Activated naive CD8-positive, alpha-beta T cell (primary cell): ENCODE measurements at regions not wholly inside any gene's neighbourhood (a gene's known extent, or its start where the extent isn't known, plus 50 kb on each side); places are given as distances from the start of the nearest gene placed in this dataset.
"Not testable (repeated sequence)": the region's sequence is repeated elsewhere in the genome, so short reads cannot be mapped to it uniquely, and the experiment has no call there.

Source experiments
- H3K27ac Mint-ChIP-seq: one replicate; pipeline ENCODE4 v1.8.0; 2021; ENCODE audit warnings: mixed read lengths
- H3K27me3 Mint-ChIP-seq: one replicate; pipeline ENCODE4 v1.8.0; 2021; ENCODE audit warnings: mixed read lengths
- H3K36me3 Mint-ChIP-seq: one replicate; pipeline ENCODE4 v1.8.0; 2021; ENCODE audit warnings: mixed read lengths
- H3K4me1 Mint-ChIP-seq: one replicate; pipeline ENCODE4 v1.8.0; 2021; ENCODE audit warnings: low read depth, mixed read lengths
- H3K4me3 Mint-ChIP-seq: one replicate; pipeline ENCODE4 v1.8.0; 2021; ENCODE audit warnings: mild to moderate bottlenecking, mixed read lengths
- H3K9me3 Mint-ChIP-seq: one replicate; pipeline ENCODE4 v1.8.0; 2021; ENCODE audit warnings: low read depth, mixed read lengths

DNA sequence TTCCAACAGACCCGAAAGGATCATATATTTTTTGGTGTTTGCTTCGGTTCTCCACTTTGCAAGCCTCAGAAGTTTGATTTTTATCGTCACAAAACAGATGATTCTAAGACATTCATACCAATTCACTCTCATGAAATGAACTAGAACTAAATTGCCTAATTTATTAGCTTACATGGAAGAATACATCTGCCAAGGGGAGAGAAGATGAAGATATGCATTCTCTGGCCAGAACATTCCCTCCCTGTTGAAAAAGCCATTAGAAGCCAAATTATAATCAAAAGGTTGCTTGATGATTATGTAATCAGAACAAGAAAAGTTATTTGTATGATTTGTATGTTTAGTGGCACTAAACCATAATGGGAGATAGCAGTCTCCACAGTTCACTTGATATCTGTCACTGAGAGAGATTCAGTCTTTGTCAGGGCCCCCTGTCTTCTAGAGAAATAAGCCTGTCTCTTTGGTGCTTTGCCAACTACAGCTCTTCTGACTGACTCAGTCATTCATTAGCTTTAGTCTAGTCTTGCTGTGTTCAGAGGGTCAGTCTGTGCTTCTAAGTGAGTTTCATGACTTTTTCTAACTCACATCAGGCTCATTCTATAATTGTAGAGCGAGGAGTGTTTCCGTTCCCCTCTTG is 95.3 kb upstream of the GNAI1 start:
- H3K4me3 Mint-ChIP-seq, result no peak overlapping the region
- H3K36me3 Mint-ChIP-seq, result no peaks in the 10 kb centered on the region
- H3K27me3 Mint-ChIP-seq, result no peaks in the 10 kb centered on the region
- no peaks in the 10 kb centered on the region for H3K4me1 Mint-ChIP-seq
- H3K27ac Mint-ChIP-seq, result no peak overlapping the region
- no peaks in the 10 kb centered on the region for H3K9me3 Mint-ChIP-seq

DNA sequence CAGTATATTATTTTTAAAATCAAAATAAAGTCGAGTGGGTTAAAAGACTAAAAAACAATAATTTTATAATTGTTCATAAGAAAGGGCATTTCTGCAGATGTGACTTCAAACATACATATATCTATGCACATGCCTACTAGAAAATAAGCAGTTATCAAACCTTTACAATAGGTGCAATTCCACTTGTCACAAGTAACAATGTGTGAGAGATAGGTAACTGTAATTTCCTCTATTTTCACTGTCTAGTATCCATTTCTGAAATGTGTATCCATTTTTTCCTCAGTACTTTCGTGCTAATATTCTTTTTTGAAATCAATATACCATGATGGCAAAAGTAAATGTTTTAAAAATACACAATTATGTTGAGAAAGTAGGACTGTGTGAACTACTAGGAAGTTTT is 96.9 kb upstream of the GNAI1 start:
- H3K4me3 Mint-ChIP-seq, result no peak overlapping the region
- H3K36me3 Mint-ChIP-seq, result no peaks in the 10 kb centered on the region
- H3K27ac Mint-ChIP-seq, result no peak overlapping the region
- H3K9me3 Mint-ChIP-seq, result no peaks in the 10 kb centered on the region
- no peaks in the 10 kb centered on the region for H3K4me1 Mint-ChIP-seq
- no peaks in the 10 kb centered on the region for H3K27me3 Mint-ChIP-seq

DNA sequence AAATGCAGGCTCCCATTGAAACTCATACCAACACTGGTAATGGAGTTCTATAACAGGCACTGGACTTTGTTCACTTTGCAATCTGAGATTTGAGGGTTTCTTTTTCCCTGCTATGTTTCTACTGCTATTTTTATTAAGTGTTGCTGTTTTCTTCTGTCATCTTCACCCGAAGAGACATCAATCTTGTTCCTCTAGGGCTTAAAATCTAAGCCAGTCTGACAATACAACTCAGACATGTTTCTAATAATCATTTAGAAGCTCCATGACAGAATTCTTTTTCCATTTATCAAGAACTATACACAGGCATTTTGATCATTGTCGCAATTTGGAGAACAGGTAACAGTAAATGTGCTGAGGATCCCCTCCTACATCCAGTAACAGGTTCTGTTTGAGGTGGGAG is 98.5 kb upstream of the GNAI1 start:
- Mint-ChIP-seq H3K27me3 (no peaks in the 10 kb centered on the region), H3K9me3 (no peaks in the 10 kb centered on the region)

DNA sequence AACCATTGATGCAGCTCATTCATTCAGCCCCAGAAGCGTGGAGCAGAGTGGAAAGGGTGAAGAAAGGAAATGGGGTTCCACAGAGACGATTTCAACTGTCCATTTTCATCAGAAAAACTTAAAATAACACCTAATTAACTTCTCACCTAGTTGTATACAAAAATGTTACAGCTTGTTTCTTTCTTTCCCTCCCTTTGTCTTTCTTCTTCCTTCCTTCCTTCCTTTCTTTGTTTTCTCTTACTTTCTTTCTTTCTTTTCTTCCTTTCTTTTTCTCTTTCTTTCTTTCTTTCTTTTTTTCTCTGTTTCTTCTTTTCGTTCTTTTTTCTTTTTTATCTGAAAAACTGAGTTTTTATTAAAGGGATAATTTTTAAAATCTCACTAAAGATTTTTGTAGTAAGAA is 105.9 kb upstream of the GNAI1 start:
- Mint-ChIP-seq H3K9me3 (no peaks in the 10 kb centered on the region), H3K36me3 (no peaks in the 10 kb centered on the region), H3K4me1 (no peaks in the 10 kb centered on the region), H3K4me3 (no peak overlapping the region), H3K27ac (peak overlapping the region; percentile 18), H3K27me3 (no peaks in the 10 kb centered on the region)

More for the DNA sequence above, 98.5 kb upstream of the GNAI1 start:
- no peak overlapping the region for H3K27ac Mint-ChIP-seq
- no peak overlapping the region for H3K4me3 Mint-ChIP-seq
- no peaks in the 10 kb centered on the region for H3K4me1 Mint-ChIP-seq
- H3K36me3 Mint-ChIP-seq, result no peaks in the 10 kb centered on the region

DNA sequence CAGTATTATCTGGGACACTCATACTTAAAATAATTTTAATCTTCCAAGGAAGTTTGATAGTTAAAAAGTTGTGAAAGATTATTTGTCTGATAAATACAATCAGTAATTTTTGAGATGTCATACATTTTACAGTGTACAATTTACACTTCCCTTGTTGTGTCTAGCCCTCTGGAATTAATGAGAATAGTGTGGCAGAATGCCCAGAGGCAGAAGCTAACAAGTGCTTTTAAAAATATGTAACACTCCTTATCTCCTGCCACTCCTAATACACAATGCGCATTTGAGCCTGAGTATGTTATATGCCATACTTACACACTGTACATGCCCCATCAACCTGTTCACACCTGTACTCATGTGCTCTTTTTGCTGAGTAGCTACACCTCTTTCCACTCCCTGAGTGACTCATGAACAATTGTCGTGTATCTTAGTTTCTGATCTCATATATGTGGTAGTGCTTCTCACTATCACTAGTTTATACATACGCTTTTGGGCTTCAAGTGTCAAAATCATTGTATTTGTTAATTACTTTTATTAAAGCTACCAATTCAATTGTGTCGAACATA is 106.9 kb upstream of the GNAI1 start:
- Mint-ChIP-seq H3K4me1 (no peaks in the 10 kb centered on the region), H3K9me3 (peaks cover 3% of the 10 kb centered on the region), H3K27ac (no peak overlapping the region), H3K36me3 (peaks cover under 1% of the 10 kb centered on the region), H3K4me3 (no peak overlapping the region), H3K27me3 (no peaks in the 10 kb centered on the region)

DNA sequence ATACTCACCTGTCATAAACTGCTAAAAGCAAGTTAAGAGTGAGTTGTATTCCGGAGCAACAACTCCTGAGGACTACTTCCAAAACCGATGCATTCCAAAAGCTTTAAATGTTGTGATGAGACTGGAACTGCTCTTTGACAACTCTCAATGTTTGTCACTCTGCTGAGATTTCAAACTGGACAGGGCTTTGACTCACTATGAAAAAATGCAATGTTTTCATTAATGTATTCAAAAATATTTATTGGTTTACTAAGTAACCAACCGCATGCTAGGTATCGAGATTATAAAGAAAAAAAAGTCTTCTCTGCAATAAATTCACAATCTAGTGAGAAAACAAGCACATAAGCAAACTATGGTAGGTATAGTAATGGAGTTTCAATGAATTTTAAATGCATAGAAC is 107.9 kb upstream of the GNAI1 start:
- peaks cover 4% of the 10 kb centered on the region for H3K9me3 Mint-ChIP-seq
- no peak overlapping the region for H3K27ac Mint-ChIP-seq
- no peaks in the 10 kb centered on the region for H3K4me1 Mint-ChIP-seq
- H3K27me3 Mint-ChIP-seq, result no peaks in the 10 kb centered on the region
- H3K36me3 Mint-ChIP-seq, result peaks cover 4% of the 10 kb centered on the region
- H3K4me3 Mint-ChIP-seq, result no peak overlapping the region

DNA sequence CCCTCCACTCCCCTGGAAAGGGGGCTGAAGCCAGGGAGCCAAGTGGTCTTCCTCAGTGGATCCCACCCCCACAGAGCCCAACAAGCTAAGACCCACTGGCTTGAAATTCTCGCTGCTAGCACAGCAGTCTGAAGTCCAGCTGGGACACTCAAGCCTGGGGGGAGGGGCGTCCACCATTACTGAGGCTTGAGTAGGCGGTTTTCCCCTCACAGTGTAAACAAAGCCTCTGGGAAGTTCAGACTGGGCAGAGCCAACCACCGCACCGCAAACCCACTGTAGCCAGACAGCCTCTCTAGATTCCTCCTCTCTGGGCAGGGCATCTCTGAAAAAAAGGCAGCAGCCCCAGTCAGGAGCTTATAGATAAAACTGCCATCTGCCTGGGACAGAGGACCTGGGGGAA is 114.4 kb upstream of the GNAI1 start:
- H3K27me3 Mint-ChIP-seq, H3K36me3 Mint-ChIP-seq, H3K9me3 Mint-ChIP-seq, H3K27ac Mint-ChIP-seq, H3K4me1 Mint-ChIP-seq, H3K4me3 Mint-ChIP-seq: not testable (repeated sequence)

DNA sequence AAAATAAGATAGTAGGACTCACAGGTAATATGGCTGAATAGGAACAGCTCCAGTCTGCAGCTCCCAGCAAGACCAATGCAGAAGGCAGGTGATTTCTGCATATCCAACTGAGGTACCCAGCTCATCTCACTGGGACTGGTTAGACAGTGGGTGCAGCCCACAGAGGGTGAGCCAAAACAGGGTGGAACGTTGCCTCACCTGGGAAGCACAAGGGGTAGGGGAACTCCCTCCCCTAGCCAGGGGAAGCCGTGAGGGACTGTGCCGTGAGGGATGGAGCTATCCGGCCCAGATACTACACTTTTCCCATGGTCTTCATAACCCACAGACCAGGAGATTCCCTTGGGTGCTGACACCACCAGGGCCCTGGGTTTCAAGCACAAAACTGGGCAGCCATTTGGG is 114.8 kb upstream of the GNAI1 start:
- H3K4me1 Mint-ChIP-seq, H3K9me3 Mint-ChIP-seq, H3K4me3 Mint-ChIP-seq, H3K27ac Mint-ChIP-seq, H3K36me3 Mint-ChIP-seq, H3K27me3 Mint-ChIP-seq: not testable (repeated sequence)

DNA sequence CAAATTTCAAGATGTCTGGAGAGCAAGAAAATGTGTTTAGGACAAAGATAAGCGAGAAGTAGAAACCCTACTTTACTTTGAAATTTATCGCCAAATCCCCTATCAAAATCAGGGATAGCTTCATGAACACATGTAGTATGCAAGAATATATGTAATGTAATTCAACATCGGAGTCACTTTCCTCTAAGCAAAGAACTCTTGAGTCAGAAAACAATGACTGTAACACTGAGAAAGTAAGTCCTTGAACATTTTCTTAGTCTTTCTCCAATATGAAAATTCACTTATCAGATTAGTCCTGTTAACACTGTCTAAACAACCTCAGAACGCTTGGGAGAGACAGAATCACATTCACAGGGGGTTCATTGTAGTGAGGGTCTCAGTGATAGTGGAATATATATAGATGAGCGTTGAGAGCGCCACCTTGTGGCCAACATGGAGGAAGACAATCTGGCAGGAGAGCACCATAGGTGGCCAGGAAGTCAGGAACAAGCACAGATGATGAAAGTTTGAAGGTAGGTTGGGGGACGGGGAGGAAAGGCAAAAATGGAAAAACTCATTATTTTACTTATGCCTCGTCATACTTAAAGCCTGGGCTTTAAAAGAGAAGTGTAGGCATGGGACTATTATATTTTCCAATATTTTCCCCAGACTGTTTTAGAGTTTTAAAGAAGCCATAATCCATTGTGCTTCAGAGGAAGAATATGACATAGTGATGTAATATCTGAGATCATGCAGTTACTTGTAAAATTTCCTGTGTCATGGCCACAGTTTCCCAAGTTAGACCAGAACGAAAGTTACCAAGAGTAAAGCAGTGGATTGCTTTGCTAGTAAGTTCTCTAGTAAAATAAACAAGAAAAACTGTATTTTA is 115.5 kb upstream of the GNAI1 start:
- Mint-ChIP-seq H3K27me3 (no peaks in the 10 kb centered on the region), H3K4me3 (no peak overlapping the region), H3K27ac (no peak overlapping the region), H3K36me3 (peaks cover 7% of the 10 kb centered on the region), H3K4me1 (no peaks in the 10 kb centered on the region), H3K9me3 (peaks cover 7% of the 10 kb centered on the region)

DNA sequence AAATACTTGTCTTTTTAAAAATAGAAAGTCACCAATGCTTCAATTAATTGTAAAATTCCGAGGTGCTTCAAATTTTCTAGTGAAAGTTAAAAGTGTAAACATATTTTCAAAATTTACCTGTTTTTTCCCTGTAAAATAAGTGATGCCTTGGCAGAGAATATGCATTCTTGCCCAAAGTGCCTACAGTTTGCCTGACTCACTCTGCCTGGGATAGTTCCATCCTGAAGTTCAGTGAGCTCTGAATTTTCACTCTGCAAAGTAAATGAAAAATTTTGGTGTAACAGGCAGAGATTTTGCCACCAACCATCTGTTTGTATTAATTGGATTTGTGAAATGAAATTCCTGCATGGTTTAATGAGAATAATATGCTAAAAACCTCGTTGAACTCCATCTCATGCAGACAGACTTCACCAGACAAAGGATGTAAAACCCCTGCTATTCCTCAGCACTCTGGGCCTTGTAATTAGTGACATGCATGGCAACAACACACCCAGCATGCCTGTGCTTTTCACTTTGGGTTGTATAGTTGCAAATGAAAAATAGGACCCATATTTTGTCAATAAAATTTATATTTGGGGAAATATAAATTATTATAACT is 117.4 kb upstream of the GNAI1 start:
- Mint-ChIP-seq H3K9me3 (peaks cover 15% of the 10 kb centered on the region), H3K27ac (no peak overlapping the region), H3K4me3 (no peak overlapping the region), H3K27me3 (no peaks in the 10 kb centered on the region), H3K4me1 (no peaks in the 10 kb centered on the region), H3K36me3 (peaks cover 5% of the 10 kb centered on the region)

DNA sequence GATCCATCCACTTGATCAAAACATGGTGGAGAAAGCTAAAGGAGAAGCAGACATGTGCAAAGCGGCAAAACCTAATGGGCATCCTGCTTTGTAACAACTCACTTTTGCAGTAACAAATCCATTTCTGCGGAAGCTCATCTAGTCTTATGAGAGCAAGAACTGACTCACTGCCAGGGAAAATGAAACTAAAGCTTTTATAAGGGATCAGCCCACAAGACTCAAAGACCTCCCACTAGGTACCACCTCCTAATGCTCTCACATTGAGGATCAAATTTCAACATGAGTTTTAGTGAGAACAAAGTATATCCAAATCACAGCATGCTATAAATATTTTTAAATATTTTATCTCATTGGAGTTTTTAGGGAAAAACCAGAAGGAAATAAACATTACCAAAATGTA is 120.1 kb upstream of the GNAI1 start:
- peaks cover 15% of the 10 kb centered on the region for H3K9me3 Mint-ChIP-seq
- no peaks in the 10 kb centered on the region for H3K4me1 Mint-ChIP-seq
- peaks cover 3% of the 10 kb centered on the region for H3K36me3 Mint-ChIP-seq
- no peak overlapping the region for H3K27ac Mint-ChIP-seq
- H3K4me3 Mint-ChIP-seq, result no peak overlapping the region
- no peaks in the 10 kb centered on the region for H3K27me3 Mint-ChIP-seq

DNA sequence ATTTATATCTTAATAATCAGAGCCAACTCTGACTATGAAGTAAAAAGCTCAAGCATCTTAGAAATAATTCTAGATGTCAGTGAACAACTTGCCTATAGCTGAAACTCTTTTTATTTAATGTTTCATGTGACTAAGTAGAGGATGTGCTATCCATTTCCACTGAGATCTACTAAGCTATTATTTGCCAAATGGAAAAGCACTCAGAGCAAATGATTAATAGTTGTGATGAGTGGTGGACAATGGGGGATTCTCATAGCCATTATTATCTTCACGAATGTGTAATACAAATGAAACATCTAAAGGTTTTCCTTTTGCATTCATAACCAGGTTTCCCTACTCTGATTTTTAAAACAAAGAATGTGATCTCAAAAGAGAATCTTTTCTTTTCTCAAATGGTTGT is 126.6 kb upstream of the GNAI1 start:
- Mint-ChIP-seq H3K36me3 (no peaks in the 10 kb centered on the region), H3K9me3 (peaks cover under 1% of the 10 kb centered on the region), H3K4me3 (no peak overlapping the region), H3K27me3 (no peaks in the 10 kb centered on the region), H3K4me1 (no peaks in the 10 kb centered on the region), H3K27ac (no peak overlapping the region)

DNA sequence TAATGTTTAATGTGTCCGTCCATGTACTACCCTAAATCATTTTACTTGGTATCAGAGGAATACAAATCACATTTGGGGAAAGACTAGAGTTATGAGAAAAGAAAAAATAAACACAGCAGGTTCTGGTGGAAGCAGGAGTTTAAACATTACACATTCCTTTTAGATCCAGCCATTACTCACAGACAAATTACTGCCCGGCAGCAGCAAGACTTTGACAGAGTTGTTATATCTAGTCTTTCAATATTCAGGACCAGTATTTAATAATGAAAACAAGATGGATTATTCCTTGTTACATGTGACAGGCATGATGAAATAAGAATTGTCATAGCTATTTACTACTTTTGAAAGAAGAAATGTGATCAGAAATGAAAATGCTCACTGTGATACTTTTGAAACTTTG is 131.8 kb upstream of the GNAI1 start:
- no peak overlapping the region for H3K27ac Mint-ChIP-seq
- no peaks in the 10 kb centered on the region for H3K27me3 Mint-ChIP-seq
- no peaks in the 10 kb centered on the region for H3K36me3 Mint-ChIP-seq
- no peaks in the 10 kb centered on the region for H3K4me1 Mint-ChIP-seq
- H3K4me3 Mint-ChIP-seq, result no peak overlapping the region
- H3K9me3 Mint-ChIP-seq, result no peaks in the 10 kb centered on the region

DNA sequence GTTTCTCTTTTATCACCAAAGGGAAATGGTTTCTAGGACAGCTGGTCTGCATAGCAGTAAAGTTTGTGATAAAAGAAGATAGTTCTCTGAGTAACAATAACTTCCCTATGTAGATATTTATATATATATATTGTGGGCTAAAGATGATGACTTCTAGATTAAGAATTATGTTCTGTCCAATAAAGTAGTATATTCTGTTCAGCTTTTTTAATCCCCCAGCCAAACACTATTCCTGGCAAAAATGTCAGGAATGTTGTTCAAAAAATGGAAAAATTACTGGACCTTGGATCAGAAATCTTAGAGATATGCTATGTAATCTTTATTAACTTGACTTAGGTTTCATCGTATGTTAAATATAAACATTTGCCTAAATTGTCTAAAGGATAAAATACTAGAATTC is 136.3 kb upstream of the GNAI1 start:
- Mint-ChIP-seq H3K4me1 (no peaks in the 10 kb centered on the region), H3K27me3 (no peaks in the 10 kb centered on the region), H3K27ac (no peak overlapping the region), H3K4me3 (no peak overlapping the region), H3K9me3 (no peaks in the 10 kb centered on the region), H3K36me3 (no peaks in the 10 kb centered on the region)

DNA sequence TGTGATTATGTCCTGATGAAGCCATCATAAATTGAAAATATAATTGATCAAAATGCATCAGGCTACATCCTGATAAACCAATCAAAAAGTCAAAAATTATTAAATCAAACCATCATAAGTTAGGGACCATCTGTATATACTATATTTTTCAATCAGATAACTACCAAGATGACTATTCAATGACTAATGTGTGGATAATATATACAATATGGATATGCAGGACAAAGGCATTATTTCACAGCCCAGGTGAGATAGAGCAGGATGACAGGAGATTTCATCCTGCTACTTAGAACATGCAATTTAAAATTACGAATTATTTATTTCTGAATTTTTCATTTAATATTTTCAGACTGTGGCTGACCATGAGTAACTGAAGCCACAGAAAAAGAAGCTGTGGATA is 137.3 kb upstream of the GNAI1 start:
- Mint-ChIP-seq H3K4me3 (no peak overlapping the region), H3K4me1 (no peaks in the 10 kb centered on the region), H3K36me3 (no peaks in the 10 kb centered on the region), H3K9me3 (no peaks in the 10 kb centered on the region), H3K27me3 (no peaks in the 10 kb centered on the region), H3K27ac (no peak overlapping the region)
